ENCODE measurements at regions not wholly inside any gene's neighbourhood (a gene's known extent, or its start where the extent isn't known, plus 50 kb on each side); places are given as distances from the start of the nearest gene placed in this dataset.

DNA sequence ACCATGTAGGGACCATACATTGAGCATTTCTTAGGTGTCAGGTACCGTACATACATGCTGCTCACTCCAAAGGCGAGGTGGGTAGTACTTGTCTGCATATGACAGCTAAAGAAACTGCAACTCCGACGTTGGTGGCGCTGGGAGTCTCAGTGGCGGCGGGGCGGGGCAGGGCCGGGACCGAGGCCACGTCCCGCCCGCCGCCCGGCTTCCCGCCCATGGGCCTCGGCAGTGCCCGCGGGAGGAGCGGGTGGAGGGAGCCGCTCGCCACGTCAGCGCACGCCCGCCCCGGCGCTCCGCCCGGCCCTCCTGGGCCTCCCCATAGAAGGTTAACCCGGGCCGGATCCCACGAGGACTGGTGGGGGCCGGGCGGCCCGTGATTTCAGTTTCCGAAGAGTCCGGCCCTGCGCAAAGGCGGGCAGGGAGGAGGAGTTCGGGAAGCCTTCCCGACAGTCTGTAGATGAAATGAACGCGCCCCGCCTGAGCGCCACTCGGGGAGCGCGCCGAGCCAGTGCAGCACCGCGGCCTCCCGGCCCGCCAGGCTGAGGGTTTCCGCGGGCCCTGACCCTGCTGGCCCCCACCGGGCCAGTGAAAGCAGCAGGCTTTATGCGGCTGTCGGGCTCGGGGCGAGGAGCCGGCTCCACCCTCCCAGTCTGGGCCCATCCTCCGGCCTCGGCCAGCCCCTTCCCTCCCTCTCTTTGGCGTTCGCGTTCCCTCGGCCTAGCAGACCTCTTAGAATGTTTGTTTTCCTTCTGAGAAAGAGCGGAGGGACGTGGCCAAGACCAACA, 119.9 kb upstream of the JUN start:
- TF ChIP-seq, protein P1, sequence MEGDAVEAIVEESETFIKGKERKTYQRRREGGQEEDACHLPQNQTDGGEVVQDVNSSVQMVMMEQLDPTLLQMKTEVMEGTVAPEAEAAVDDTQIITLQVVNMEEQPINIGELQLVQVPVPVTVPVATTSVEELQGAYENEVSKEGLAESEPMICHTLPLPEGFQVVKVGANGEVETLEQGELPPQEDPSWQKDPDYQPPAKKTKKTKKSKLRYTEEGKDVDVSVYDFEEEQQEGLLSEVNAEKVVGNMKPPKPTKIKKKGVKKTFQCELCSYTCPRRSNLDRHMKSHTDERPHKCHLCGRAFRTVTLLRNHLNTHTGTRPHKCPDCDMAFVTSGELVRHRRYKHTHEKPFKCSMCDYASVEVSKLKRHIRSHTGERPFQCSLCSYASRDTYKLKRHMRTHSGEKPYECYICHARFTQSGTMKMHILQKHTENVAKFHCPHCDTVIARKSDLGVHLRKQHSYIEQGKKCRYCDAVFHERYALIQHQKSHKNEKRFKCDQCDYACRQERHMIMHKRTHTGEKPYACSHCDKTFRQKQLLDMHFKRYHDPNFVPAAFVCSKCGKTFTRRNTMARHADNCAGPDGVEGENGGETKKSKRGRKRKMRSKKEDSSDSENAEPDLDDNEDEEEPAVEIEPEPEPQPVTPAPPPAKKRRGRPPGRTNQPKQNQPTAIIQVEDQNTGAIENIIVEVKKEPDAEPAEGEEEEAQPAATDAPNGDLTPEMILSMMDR (conservative IDR thresholded peaks at IDR 0.05; ENCODE audit: low read depth, low read length) = no peak
- TF ChIP-seq EZH2 (IDR thresholded peaks at IDR 0.05; ENCODE audit: borderline replicate concordance, low read depth, low read length, poor library complexity, severe bottlenecking) = no peak

All from A673 (cell line).